ENCODE measurements at regions not wholly inside any gene's neighbourhood (a gene's known extent, or its start where the extent isn't known, plus 50 kb on each side); places are given as distances from the start of the nearest gene placed in this dataset.
A peak's percentile ranks its signal among the peaks of the same experiment; 100 is the strongest.

DNA sequence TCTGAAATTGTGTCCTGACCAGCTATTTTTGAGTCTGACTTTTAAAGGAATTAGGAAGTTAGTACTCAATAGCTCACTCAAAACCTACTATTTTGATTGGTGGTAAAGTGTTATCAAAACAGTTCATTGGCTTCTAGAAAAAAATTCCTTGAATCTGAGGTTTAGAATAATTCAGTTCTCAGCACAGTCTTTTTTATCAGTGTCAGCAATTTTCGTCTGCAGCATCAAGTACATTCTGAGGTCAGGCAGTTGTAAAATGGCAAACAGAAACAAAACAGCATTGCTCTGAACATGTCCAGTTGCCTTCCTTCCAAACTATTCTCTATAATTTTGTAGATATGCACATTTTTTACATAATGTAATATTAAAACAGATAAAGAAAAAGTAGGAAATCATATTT lies 1644.1 kb downstream of the SLITRK5 start:
- whole genome bisulfite sequencing (ENCODE audit: missing lambda C conversion rate), result 27% methylated on average over 1 of the region's 1 CpG

GRCh38 chr13:89322466-89322865 lies 1651.3 kb downstream of the SLITRK5 start:
- FAIRE-seq (no peak), ATAC-seq (no peak), DNase-seq (ENCODE audit: low read depth in 1 of 2, low spot score in 1 of 2) (no peak)
- POLR2A ChIA-PET, result no interaction called here
- H3K4me1 ChIP-seq, result no peaks in the 10 kb centered on the region
- H3K4me2 ChIP-seq, result no peak overlapping the region
- H3K27ac ChIP-seq, result no peak overlapping the region
- CTCF ChIA-PET, result no interaction called here
- TF ChIP-seq RCOR1 (IDR thresholded peaks at IDR 0.05; ENCODE audit: low read depth, low read length), result no peak
- TF ChIP-seq ATOH8 (CRISPR knock-in tag; IDR thresholded peaks at IDR 0.05; ENCODE audit: low read depth), result no peak
- TF ChIP-seq HDAC2 (IDR thresholded peaks at IDR 0.05), result no peak
- no peak for TF ChIP-seq KDM5A (IDR thresholded peaks at IDR 0.05)
- no peak for TF ChIP-seq CHD4 (IDR thresholded peaks at IDR 0.05; ENCODE audit: borderline replicate concordance)
- no peak for TF ChIP-seq MAX (IDR thresholded peaks at IDR 0.05)
- TF ChIP-seq HOXA7 (CRISPR knock-in tag; IDR thresholded peaks at IDR 0.05), result no peak
- H3K9me3 ChIP-seq, result no peaks in the 10 kb centered on the region
- no peak overlapping the region for H3K4me3 ChIP-seq
- whole genome bisulfite sequencing (ENCODE audit: missing lambda C conversion rate), result 68% methylated on average over 5 of the region's 5 CpGs

More for the DNA sequence above, 1644.1 kb downstream of the SLITRK5 start:
- Histone ChIP-seq H3K4me3 (no peak overlapping the region), H3K4me1 (no peaks in the 10 kb centered on the region), H3K4me2 (no peak overlapping the region), H3K27ac (no peak overlapping the region), H3K9me3 (no peaks in the 10 kb centered on the region)
- FAIRE-seq (no peak), DNase-seq (ENCODE audit: low read depth in 1 of 2, low spot score in 1 of 2) (no peak), ATAC-seq (no peak)
- CTCF ChIA-PET, result no interaction called here
- POLR2A ChIA-PET, result no interaction called here
- TF ChIP-seq, protein P1, sequence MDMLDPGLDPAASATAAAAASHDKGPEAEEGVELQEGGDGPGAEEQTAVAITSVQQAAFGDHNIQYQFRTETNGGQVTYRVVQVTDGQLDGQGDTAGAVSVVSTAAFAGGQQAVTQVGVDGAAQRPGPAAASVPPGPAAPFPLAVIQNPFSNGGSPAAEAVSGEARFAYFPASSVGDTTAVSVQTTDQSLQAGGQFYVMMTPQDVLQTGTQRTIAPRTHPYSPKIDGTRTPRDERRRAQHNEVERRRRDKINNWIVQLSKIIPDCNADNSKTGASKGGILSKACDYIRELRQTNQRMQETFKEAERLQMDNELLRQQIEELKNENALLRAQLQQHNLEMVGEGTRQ (IDR thresholded peaks at IDR 0.05), result no peak
- no peak for TF ChIP-seq NPAS2 (CRISPR knock-in tag; IDR thresholded peaks at IDR 0.05; ENCODE audit: borderline replicate concordance)
- TF ChIP-seq MAFK (IDR thresholded peaks at IDR 0.05; ENCODE audit: partially characterized antibody), result peak; percentile 90

- H3K27ac ChIP-seq, result no peak overlapping the region
- no peak overlapping the region for H3K4me3 ChIP-seq
- ATAC-seq, result no peak
- FAIRE-seq, result no peak
- H3K4me1 ChIP-seq, result no peaks in the 10 kb centered on the region
- no peaks in the 10 kb centered on the region for H3K9me3 ChIP-seq
- peak overlapping the region; percentile 47; the same call in 2 of the 3 replicates for H3K4me2 ChIP-seq
- ChIA-PET CTCF (no interaction called here), POLR2A (no interaction called here)
- no peak for DNase-seq (ENCODE audit: low read depth in 1 of 2, low spot score in 1 of 2)
- no peak for TF ChIP-seq NFE2L2 (conservative IDR thresholded peaks at IDR 0.05; ENCODE audit: low read length)
- no peak for TF ChIP-seq ZC3H11A (IDR thresholded peaks at IDR 0.05)
- TF ChIP-seq CBX2 (IDR thresholded peaks at IDR 0.05; ENCODE audit: borderline replicate concordance, low read depth), result no peak
- TF ChIP-seq TFCP2L1 (CRISPR knock-in tag; IDR thresholded peaks at IDR 0.05), result no peak
- TF ChIP-seq, protein P2, sequence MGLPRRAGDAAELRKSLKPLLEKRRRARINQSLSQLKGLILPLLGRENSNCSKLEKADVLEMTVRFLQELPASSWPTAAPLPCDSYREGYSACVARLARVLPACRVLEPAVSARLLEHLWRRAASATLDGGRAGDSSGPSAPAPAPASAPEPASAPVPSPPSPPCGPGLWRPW (IDR thresholded peaks at IDR 0.05), result no peak
- no peak for TF ChIP-seq MAZ (IDR thresholded peaks at IDR 0.05; ENCODE audit: borderline replicate concordance, low read depth, low read length)
- TF ChIP-seq RARB (CRISPR knock-in tag; IDR thresholded peaks at IDR 0.05), result no peak
- no peak for TF ChIP-seq HOXB13 (CRISPR knock-in tag; IDR thresholded peaks at IDR 0.05; ENCODE audit: low read depth)
- no peak for TF ChIP-seq JUN (IDR thresholded peaks at IDR 0.05)
- no peak for TF ChIP-seq FOSL2 (IDR thresholded peaks at IDR 0.05)
- no peak for TF ChIP-seq FOSL2 (CRISPR knock-in tag; IDR thresholded peaks at IDR 0.05)
- TF ChIP-seq, protein P3, sequence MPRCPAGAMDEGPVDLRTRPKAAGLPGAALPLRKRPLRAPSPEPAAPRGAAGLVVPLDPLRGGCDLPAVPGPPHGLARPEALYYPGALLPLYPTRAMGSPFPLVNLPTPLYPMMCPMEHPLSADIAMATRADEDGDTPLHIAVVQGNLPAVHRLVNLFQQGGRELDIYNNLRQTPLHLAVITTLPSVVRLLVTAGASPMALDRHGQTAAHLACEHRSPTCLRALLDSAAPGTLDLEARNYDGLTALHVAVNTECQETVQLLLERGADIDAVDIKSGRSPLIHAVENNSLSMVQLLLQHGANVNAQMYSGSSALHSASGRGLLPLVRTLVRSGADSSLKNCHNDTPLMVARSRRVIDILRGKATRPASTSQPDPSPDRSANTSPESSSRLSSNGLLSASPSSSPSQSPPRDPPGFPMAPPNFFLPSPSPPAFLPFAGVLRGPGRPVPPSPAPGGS (IDR thresholded peaks at IDR 0.05), result no peak
- TF ChIP-seq HEYL (CRISPR knock-in tag; IDR thresholded peaks at IDR 0.05), result no peak
- TF ChIP-seq HOXB5 (CRISPR knock-in tag; IDR thresholded peaks at IDR 0.05), result no peak
- TF ChIP-seq TP53 (CRISPR knock-in tag; IDR thresholded peaks at IDR 0.05), result no peak
- no peak for TF ChIP-seq KDM1A (IDR thresholded peaks at IDR 0.05; ENCODE audit: low read depth)
Observed at GRCh38 chr13:89324582-89324981, 1653.4 kb downstream of the SLITRK5 start.
